VCaP (cell line): ENCODE measurements at regions not wholly inside any gene's neighbourhood (a gene's known extent, or its start where the extent isn't known, plus 50 kb on each side); places are given as distances from the start of the nearest gene placed in this dataset.

Source experiments
- H3K27ac ChIP-seq: fragments of 450-650 bp; 2 replicates; pipeline ENCODE4 v1.5.1; 2017
- TF ChIP-seq, protein P1 (sequence below): fragments of 450-650 bp; conservative IDR thresholded peaks from 2 replicates; pipeline ENCODE4 v1.5.1; 2017; ENCODE audit warnings: mild to moderate bottlenecking, moderate library complexity

DNA sequence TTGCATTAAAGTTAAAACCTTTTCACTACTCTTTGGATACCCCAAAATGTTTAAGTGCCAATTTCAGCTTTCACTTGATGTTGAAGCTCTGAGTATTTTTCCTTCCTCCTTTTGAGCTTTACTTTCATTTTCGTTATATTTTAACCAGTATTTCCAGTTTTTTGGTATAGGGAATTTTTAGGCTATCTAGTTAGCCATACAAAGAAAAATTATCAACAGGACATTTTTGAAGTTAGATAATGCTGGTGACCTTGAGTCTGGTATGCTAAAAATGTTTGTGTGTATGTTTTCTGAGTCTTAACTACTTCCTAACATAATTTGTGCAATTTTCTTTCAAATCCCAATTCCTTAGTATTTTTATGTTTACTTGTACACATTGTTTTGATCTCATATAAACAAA, 284.8 kb downstream of the OTOL1 start:
- TF ChIP-seq, protein P1, sequence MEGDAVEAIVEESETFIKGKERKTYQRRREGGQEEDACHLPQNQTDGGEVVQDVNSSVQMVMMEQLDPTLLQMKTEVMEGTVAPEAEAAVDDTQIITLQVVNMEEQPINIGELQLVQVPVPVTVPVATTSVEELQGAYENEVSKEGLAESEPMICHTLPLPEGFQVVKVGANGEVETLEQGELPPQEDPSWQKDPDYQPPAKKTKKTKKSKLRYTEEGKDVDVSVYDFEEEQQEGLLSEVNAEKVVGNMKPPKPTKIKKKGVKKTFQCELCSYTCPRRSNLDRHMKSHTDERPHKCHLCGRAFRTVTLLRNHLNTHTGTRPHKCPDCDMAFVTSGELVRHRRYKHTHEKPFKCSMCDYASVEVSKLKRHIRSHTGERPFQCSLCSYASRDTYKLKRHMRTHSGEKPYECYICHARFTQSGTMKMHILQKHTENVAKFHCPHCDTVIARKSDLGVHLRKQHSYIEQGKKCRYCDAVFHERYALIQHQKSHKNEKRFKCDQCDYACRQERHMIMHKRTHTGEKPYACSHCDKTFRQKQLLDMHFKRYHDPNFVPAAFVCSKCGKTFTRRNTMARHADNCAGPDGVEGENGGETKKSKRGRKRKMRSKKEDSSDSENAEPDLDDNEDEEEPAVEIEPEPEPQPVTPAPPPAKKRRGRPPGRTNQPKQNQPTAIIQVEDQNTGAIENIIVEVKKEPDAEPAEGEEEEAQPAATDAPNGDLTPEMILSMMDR: no peak
- no peak overlapping the region for H3K27ac ChIP-seq

DNA sequence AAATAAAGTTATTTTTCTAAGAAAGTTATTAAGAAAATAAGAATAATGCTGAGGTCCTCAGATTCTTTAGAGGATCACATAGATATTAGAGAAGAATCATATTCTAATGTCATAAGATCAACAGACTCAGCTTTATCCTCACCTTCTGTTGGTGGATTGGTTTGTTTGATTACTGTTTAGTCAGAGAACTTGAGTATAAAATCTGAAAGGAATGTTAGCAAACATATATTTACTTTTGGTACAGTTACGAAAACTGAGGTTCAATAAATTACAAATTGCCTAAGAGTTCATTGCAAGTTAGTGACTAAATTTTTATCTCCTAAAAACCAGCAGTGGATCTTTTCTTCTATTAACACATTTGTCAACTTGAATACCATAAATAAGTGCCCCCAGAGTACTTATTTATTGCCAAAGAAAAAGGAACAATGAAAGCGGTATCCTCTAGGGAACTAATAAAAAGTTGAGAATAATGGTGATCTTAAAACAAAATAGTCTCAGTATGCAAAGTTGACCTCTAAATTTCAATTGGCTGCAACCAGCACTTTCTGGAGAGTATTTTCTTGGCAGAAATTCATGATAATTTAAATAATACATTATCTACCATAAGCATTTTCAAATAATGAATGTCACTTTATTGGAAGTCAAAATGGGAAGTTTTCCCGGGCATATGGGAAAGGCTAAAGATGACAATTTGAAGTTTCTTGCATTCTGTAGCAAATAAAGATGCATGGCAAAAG, 296.8 kb downstream of the OTOL1 start:
- H3K27ac ChIP-seq: no peak overlapping the region
- TF ChIP-seq, protein P1: no peak

DNA sequence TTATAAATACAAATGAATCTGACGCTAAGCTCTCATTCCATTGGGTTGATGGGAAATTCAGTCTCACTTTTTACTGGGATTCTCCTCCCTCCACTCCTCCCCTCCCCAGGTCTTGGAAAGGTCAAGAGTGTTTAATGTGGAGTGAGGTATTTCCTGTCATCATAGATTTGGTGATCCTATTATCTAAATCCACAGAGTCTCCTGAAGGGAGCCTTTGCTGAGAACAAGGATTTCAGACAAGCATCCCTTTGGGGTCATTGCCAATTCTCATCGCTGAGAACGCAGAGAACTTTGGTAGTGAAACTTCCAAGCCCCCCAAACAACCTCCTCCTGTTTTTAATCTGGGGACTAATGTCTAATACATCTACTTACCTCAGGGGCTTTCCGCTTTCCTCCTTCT, 297.9 kb downstream of the OTOL1 start:
- TF ChIP-seq, protein P1: no peak
- no peak overlapping the region for H3K27ac ChIP-seq

DNA sequence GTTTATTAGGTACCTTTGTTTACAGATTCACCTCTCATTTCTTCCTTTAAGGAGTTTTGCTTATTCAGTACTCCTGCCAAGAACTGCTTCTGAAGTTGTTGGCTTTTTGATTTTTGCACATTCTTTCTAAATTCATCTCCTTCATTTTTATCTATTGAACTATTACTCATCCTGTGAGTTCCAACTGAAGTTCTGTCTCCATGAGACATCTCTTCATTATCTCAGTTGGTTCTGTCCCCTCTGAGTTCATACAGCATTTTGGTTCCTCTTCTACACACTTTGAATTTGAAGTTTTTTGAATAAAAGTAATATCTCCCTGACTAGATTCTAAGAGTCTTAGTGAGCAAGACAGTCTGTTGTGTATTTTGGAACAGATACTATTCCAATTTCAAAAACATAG, 299.7 kb downstream of the OTOL1 start:
- TF ChIP-seq, protein P1: no peak
- H3K27ac ChIP-seq: no peak overlapping the region

DNA sequence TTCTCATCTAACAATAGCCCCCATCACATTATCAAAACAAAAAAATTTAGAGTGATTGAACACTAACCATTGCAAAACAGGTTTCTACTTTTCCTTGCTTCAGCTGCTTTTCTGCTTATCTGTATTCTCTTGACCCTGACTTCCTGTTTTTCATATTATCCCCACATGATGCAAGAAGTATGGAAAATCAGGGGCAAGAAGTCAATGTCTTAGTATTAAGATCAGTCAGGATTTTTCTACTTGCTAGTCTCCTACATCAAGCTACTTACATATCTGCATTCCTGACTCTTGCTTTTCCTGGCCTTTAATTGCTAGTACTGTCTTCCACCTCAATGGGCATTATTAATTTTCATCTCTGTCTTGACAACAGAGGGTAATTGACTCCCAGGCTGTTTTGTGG, 300.2 kb downstream of the OTOL1 start:
- H3K27ac ChIP-seq: no peak overlapping the region
- TF ChIP-seq, protein P1: no peak

DNA sequence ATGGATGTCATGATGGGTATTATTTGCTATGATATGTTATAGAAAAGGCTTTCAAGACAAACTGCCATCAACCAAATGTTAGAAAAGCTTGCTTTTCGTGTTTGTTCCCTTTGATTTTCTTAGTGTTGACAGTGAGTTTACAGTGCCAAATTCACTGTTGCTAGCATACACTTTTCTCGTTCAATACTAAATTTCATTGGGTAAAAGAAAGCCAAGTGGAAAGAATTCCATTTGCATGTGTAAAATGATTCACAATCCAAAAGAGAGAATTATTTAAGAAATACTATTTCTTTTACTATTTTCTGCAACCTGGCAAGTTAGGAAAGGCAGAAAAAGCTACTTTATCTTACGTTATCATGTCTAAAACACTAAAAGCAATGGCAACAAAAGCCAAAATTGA, 301.4 kb downstream of the OTOL1 start:
- TF ChIP-seq, protein P1: no peak
- H3K27ac ChIP-seq: no peak overlapping the region

DNA sequence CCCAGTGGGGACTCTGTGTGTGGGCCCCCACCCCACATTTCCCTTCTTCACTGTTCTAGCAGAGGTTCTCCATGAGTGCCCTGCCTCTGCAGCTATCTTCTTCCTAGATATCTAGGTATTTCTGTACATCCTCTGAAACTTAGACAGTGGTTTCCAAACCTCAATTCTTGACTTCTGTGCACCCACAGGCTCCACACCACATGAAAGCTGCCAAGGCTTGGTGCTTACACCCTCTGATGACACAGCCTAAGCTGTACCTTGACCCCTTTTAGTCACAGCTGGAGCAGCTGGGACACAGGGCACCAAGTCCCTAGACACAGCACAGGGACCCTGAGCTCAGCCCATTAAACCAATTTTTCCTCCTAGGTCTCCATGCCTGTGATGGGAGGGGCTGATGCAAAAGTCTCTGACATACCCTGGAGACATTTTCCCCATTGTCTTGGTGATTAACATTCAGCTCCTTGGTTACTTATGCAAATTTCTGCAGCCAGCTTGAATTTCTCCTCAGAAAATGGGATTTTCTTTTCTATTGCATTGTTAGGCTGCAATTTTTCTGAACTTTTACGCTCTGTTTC, 304.5 kb downstream of the OTOL1 start:
- TF ChIP-seq, protein P1: no peak
- H3K27ac ChIP-seq: no peak overlapping the region
